ENCODE measurements at regions not wholly inside any gene's neighbourhood (a gene's known extent, or its start where the extent isn't known, plus 50 kb on each side); places are given as distances from the start of the nearest gene placed in this dataset.

GRCh38 chr2:154914561-154914960 is 216.1 kb downstream of the KCNJ3 start:
- no peaks in the 10 kb centered on the region for H3K79me1 ChIP-seq (ENCODE audit: low read length)
- no CpG with 5 or more reads among the region's 3 CpGs for WGBS (ENCODE audit: extremely low coverage, insufficient coverage, insufficient read length)
- H3K4ac ChIP-seq (ENCODE audit: low read depth, low read length): no peak overlapping the region
- no peak overlapping the region for H2BK12ac ChIP-seq (ENCODE audit: low read length)
- no peak overlapping the region for H4K12ac ChIP-seq (ENCODE audit: low read depth, low read length)
- no peak overlapping the region for H3K14ac ChIP-seq (ENCODE audit: low read length)
- no peak overlapping the region for H4K91ac ChIP-seq (ENCODE audit: low read depth, low read length)
- no peak overlapping the region for H4K8ac ChIP-seq (ENCODE audit: low read depth, low read length)
- H3K18ac ChIP-seq (ENCODE audit: low read length): no peak overlapping the region
- H3K27me3 ChIP-seq (ENCODE audit: insufficient read depth, low read length): no peaks in the 10 kb centered on the region
- H3K4me2 ChIP-seq (ENCODE audit: low read length): no peak overlapping the region
- no peaks in the 10 kb centered on the region for H3K79me2 ChIP-seq (ENCODE audit: control insufficient read depth, insufficient read depth, low read length, poor library complexity)
- no peak overlapping the region for H2AK5ac ChIP-seq (ENCODE audit: low read length)
- no peak overlapping the region for H2BK120ac ChIP-seq (ENCODE audit: insufficient read depth, low read length, poor library complexity)
- no peaks in the 10 kb centered on the region for H3K36me3 ChIP-seq (ENCODE audit: control insufficient read depth in 1 of 2, insufficient read depth in 2 of 2, low read length in 2 of 2)
- H3K23ac ChIP-seq (ENCODE audit: low read length): no peak overlapping the region
- no peak overlapping the region for H2BK5ac ChIP-seq (ENCODE audit: low read depth, low read length, poor library complexity)
- no peak overlapping the region for H3K27ac ChIP-seq (ENCODE audit: low read depth, low read length)
- no peak overlapping the region for H3K4me3 ChIP-seq (ENCODE audit: low read depth, low read length)
- no peaks in the 10 kb centered on the region for H3K4me1 ChIP-seq (ENCODE audit: control insufficient read depth in 1 of 2, insufficient read depth in 2 of 2, low read length in 2 of 2)
- DNase-seq: no peak
- no peaks in the 10 kb centered on the region for H3K9me3 ChIP-seq (ENCODE audit: insufficient read depth, low read depth, low read length)
- no peak overlapping the region for H3K9ac ChIP-seq (ENCODE audit: low read length)
- H2AFZ ChIP-seq (ENCODE audit: insufficient read depth, low read length, poor library complexity): no peak overlapping the region

GRCh38 chr2:154912215-154912614 is 213.7 kb downstream of the KCNJ3 start:
- no peaks in the 10 kb centered on the region for H3K27me3 ChIP-seq (ENCODE audit: insufficient read depth, low read length)
- peak overlapping the region; percentile 80 for H3K23ac ChIP-seq (ENCODE audit: low read length)
- H3K79me1 ChIP-seq (ENCODE audit: low read length): no peaks in the 10 kb centered on the region
- H3K4me2 ChIP-seq (ENCODE audit: low read length): no peak overlapping the region
- no peak overlapping the region for H3K18ac ChIP-seq (ENCODE audit: low read length)
- H3K9ac ChIP-seq (ENCODE audit: low read length): no peak overlapping the region
- no peaks in the 10 kb centered on the region for H3K9me3 ChIP-seq (ENCODE audit: insufficient read depth, low read depth, low read length)
- H4K8ac ChIP-seq (ENCODE audit: low read depth, low read length): no peak overlapping the region
- no CpG with 5 or more reads among the region's 6 CpGs for WGBS (ENCODE audit: extremely low coverage, insufficient coverage, insufficient read length)
- no peak overlapping the region for H2BK5ac ChIP-seq (ENCODE audit: low read depth, low read length, poor library complexity)
- H2AFZ ChIP-seq (ENCODE audit: insufficient read depth, low read length, poor library complexity): no peak overlapping the region
- no peak overlapping the region for H4K91ac ChIP-seq (ENCODE audit: low read depth, low read length)
- no peak overlapping the region for H3K14ac ChIP-seq (ENCODE audit: low read length)
- no peak overlapping the region for H2BK120ac ChIP-seq (ENCODE audit: insufficient read depth, low read length, poor library complexity)
- no peak overlapping the region for H2BK12ac ChIP-seq (ENCODE audit: low read length)
- no peak overlapping the region for H3K4me3 ChIP-seq (ENCODE audit: low read depth, low read length)
- no peaks in the 10 kb centered on the region for H3K4me1 ChIP-seq (ENCODE audit: control insufficient read depth in 1 of 2, insufficient read depth in 2 of 2, low read length in 2 of 2)
- H3K4ac ChIP-seq (ENCODE audit: low read depth, low read length): no peak overlapping the region
- no peaks in the 10 kb centered on the region for H3K79me2 ChIP-seq (ENCODE audit: control insufficient read depth, insufficient read depth, low read length, poor library complexity)
- no peak overlapping the region for H2AK5ac ChIP-seq (ENCODE audit: low read length)
- H4K12ac ChIP-seq (ENCODE audit: low read depth, low read length): no peak overlapping the region
- H3K27ac ChIP-seq (ENCODE audit: low read depth, low read length): no peak overlapping the region
- DNase-seq: no peak
- H3K36me3 ChIP-seq (ENCODE audit: control insufficient read depth in 1 of 2, insufficient read depth in 2 of 2, low read length in 2 of 2): no peaks in the 10 kb centered on the region

- Histone ChIP-seq H3K23ac (ENCODE audit: low read length) (no peak overlapping the region), H2AFZ (ENCODE audit: insufficient read depth, low read length, poor library complexity) (no peak overlapping the region), H3K4me1 (ENCODE audit: control insufficient read depth in 1 of 2, insufficient read depth in 2 of 2, low read length in 2 of 2) (no peaks in the 10 kb centered on the region), H3K27ac (ENCODE audit: low read depth, low read length) (no peak overlapping the region), H2BK5ac (ENCODE audit: low read depth, low read length, poor library complexity) (no peak overlapping the region), H2BK12ac (ENCODE audit: low read length) (no peak overlapping the region), H2BK120ac (ENCODE audit: insufficient read depth, low read length, poor library complexity) (no peak overlapping the region), H4K12ac (ENCODE audit: low read depth, low read length) (no peak overlapping the region), H3K36me3 (ENCODE audit: control insufficient read depth in 1 of 2, insufficient read depth in 2 of 2, low read length in 2 of 2) (no peaks in the 10 kb centered on the region), H4K8ac (ENCODE audit: low read depth, low read length) (no peak overlapping the region), H3K9me3 (ENCODE audit: insufficient read depth, low read depth, low read length) (no peaks in the 10 kb centered on the region), H3K14ac (ENCODE audit: low read length) (no peak overlapping the region), H3K27me3 (ENCODE audit: insufficient read depth, low read length) (no peaks in the 10 kb centered on the region), H3K4ac (ENCODE audit: low read depth, low read length) (no peak overlapping the region), H2AK5ac (ENCODE audit: low read length) (no peak overlapping the region), H3K79me1 (ENCODE audit: low read length) (no peaks in the 10 kb centered on the region), H3K4me2 (ENCODE audit: low read length) (no peak overlapping the region), H3K4me3 (ENCODE audit: low read depth, low read length) (no peak overlapping the region), H3K9ac (ENCODE audit: low read length) (no peak overlapping the region), H3K18ac (ENCODE audit: low read length) (no peak overlapping the region), H3K79me2 (ENCODE audit: control insufficient read depth, insufficient read depth, low read length, poor library complexity) (no peaks in the 10 kb centered on the region), H4K91ac (ENCODE audit: low read depth, low read length) (no peak overlapping the region)
- no peak for DNase-seq
These were observed 213.2 kb downstream of the KCNJ3 start for GRCh38 chr2:154911729-154912128.

DNA sequence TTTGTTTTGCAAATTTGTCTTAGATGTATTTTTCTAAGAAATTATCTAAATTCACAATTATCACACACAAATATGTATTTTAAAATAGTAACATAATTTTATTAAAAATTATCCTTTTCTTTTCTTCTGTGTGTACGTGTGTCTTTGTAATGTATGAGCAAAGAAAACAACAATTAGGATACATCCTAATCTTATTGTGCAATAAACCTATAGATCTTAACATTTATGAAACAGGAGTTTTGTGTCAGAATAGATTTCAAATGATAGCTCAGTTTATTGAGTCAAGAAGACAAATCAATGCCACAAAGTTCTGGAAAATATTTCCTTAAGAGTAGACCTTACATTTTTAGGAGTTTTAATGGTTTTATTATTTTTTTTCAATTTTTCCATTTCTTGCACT is 212.2 kb downstream of the KCNJ3 start:
- H3K27ac ChIP-seq (ENCODE audit: low read depth, low read length): no peak overlapping the region
- no peaks in the 10 kb centered on the region for H3K4me1 ChIP-seq (ENCODE audit: control insufficient read depth in 1 of 2, insufficient read depth in 2 of 2, low read length in 2 of 2)
- H3K79me2 ChIP-seq (ENCODE audit: control insufficient read depth, insufficient read depth, low read length, poor library complexity): no peaks in the 10 kb centered on the region

More for the DNA sequence above, 212.2 kb downstream of the KCNJ3 start:
- no peak overlapping the region for H4K12ac ChIP-seq (ENCODE audit: low read depth, low read length)
- no peaks in the 10 kb centered on the region for H3K79me1 ChIP-seq (ENCODE audit: low read length)
- no peaks in the 10 kb centered on the region for H3K27me3 ChIP-seq (ENCODE audit: insufficient read depth, low read length)
- no peak overlapping the region for H4K91ac ChIP-seq (ENCODE audit: low read depth, low read length)
- WGBS (ENCODE audit: extremely low coverage, insufficient coverage, insufficient read length): no CpG with 5 or more reads among the region's 1 CpG
- H3K18ac ChIP-seq (ENCODE audit: low read length): no peak overlapping the region
- no peak overlapping the region for H2AFZ ChIP-seq (ENCODE audit: insufficient read depth, low read length, poor library complexity)
- H4K8ac ChIP-seq (ENCODE audit: low read depth, low read length): no peak overlapping the region
- no peak overlapping the region for H2BK5ac ChIP-seq (ENCODE audit: low read depth, low read length, poor library complexity)
- H2BK120ac ChIP-seq (ENCODE audit: insufficient read depth, low read length, poor library complexity): no peak overlapping the region
- no peak overlapping the region for H3K4ac ChIP-seq (ENCODE audit: low read depth, low read length)
- no peak overlapping the region for H3K23ac ChIP-seq (ENCODE audit: low read length)
- no peak for DNase-seq
- H3K4me3 ChIP-seq (ENCODE audit: low read depth, low read length): no peak overlapping the region
- H3K9ac ChIP-seq (ENCODE audit: low read length): no peak overlapping the region
- H3K14ac ChIP-seq (ENCODE audit: low read length): no peak overlapping the region
- no peak overlapping the region for H2AK5ac ChIP-seq (ENCODE audit: low read length)
- H3K9me3 ChIP-seq (ENCODE audit: insufficient read depth, low read depth, low read length): no peaks in the 10 kb centered on the region
- no peak overlapping the region for H3K4me2 ChIP-seq (ENCODE audit: low read length)
- H2BK12ac ChIP-seq (ENCODE audit: low read length): no peak overlapping the region
- H3K36me3 ChIP-seq (ENCODE audit: control insufficient read depth in 1 of 2, insufficient read depth in 2 of 2, low read length in 2 of 2): no peaks in the 10 kb centered on the region
